ENCODE measurements at regions not wholly inside any gene's neighbourhood (a gene's known extent, or its start where the extent isn't known, plus 50 kb on each side); places are given as distances from the start of the nearest gene placed in this dataset.

GRCh38 chr6:45830441-45831139 is 185.1 kb downstream of the CLIC5 start:
- no peak for DNase-seq

- DNase-seq, result no peak
Observed at GRCh38 chr6:45829873-45830272, 185.8 kb downstream of the CLIC5 start.

GRCh38 chr6:45827952-45828530 is 187.6 kb downstream of the CLIC5 start:
- DNase-seq, result no peak

GRCh38 chr6:45822873-45823272 is 192.8 kb downstream of the CLIC5 start:
- no peak for DNase-seq

GRCh38 chr6:45822246-45822812 is 193.3 kb downstream of the CLIC5 start:
- no peak for DNase-seq

DNA sequence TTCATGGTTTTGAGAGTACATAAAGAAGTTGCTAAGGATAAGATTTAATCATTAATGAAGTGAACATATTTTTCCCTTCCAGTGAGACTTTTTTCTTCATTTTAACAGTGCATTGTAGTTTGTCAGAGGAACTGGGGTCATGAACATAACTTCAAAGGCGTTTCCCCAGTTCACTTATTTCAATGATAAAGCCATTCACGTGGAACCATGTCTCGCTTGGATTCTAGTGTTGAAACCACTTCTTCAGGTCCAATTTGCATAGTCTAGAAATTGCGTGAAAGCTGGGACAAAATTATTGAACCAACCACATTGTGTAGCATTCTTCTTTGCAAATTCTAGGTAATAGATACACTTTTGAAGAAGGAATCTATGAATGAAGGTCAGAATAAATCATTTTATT is 197.0 kb downstream of the CLIC5 start:
- DNase-seq, result no peak

- no peak for DNase-seq
Observed at GRCh38 chr6:45816674-45817297, 198.9 kb downstream of the CLIC5 start.

DNA sequence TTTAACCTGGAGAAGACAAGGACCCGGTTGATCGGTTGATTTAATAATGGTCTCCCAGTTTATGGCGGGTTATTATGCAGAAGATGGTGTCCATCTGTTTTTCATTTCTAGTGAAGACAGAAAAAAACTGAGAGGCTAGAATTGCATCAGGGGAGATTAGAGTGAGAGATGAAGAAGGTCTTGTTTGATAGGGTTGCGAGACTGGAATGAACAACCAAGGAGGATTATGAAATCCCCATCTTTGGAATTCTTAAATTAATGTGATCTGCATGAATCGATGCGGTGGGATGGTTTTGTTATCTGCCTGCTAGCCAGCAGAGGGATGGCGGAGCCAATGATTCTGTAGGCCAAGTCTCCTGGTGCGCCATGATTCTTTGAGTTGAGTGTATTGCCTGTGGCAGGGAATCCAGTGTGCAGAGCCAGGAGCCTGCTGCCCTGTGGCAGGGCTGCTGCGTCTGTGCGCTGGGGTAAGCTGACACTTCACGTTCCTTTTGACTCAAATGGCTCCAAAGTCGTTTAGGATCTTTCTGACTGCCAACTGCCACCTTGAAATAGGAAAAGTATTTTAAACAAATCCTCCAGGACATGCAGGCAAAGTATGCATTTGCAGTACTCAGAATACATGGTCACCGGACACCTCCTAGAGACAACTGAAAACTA is 200.1 kb downstream of the CLIC5 start:
- DNase-seq, result no peak

DNA sequence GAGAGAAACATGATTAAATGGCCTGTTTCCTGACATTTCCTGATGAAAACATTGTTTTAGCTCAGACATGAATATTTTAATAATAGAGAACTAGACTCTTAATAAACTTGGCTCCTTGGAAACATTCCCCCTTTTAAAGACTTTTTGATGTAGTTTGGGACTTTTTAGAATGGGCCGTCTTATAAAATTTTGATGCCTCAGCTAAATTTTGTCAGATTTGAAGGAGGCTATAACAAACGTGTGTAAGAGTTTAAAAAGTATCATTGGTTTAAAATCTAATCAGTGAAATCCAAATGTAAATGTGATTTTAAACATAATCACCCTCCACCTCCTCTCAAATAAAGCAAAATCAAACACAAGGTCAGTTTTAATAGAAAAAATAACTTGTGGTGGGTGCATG is 200.9 kb downstream of the CLIC5 start:
- no peak for DNase-seq

DNA sequence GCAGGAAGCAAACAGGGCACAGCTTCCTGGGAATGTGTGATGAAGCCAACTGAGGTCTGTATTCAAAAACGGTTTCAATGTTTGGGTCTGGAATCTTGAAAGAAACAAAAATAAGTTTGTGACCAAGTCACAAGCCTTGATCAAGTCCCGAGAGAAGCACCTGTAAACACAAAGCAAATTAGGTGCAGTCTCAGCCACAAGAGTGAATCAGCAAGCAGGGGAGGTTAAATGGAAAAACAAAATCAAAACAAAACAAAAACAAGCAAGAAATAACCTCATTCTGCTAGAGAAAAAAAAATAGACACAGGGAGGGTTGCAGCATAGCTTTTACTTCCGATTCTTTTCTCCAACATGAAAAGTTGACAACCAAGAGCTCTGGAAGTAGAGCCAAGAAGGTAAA is 201.7 kb downstream of the CLIC5 start:
- no peak for DNase-seq

GRCh38 chr6:45812922-45813321 is 202.7 kb downstream of the CLIC5 start:
- no peak for DNase-seq

- no peak for DNase-seq
Observed at GRCh38 chr6:45808917-45809316, 206.7 kb downstream of the CLIC5 start.

- no peak for DNase-seq
Observed at GRCh38 chr6:45808042-45808645, 207.5 kb downstream of the CLIC5 start.

DNA sequence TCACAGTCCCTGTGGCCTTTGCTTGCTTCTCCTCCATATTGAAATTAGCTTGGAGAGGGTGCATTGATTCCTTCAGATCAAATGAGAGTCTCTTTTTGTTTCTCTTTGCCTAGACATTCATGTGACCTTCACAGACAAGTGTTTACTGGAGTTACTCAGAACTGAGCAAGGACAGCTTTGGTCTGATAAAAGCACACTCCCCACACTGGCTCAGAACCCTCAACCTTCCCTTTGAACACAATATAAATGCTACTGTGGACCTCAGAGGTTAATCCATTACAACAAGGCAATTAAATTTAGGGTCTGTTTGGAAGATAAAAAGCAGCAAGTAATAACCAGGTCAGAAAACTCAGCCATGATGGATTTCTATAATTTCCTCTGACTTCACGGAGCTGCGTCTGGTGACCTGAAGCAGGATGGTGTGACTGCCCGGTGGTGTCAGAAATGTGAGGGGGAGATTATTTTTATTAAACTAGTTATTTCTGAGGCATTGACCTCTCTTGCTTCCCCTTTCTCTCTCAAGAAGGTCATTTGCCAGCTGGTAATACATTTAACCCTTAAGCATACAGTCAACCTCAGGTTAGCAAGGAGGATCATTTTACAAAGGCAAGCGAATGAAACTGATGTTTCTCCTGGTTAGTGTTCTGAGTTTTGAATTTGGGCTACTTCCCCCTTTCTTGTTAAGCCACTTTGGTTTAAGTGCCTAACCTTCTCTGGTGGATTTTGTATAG is 208.2 kb downstream of the CLIC5 start:
- no peak for DNase-seq

- DNase-seq, result no peak
Observed at GRCh38 chr6:45806172-45806571, 209.5 kb downstream of the CLIC5 start.

DNA sequence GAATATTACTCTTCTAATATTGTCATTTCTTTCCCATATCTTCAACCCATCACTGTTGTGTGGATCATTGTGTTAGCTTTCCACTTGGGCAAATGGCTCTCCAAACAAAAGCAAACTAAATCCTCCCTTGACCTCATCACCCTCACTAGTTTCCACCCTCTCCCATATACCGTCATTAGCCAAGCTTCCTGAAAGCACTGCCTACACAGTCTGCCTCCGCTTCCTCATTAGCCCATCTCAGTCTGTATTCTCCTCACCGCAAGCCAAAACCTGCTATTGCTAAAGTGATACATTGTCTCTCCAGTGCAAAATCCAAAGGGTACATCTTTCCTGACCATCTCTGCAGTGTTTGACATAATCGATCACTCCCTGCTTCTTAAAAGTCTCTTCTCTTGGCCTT is 212.6 kb downstream of the CLIC5 start:
- DNase-seq, result no peak

- DNase-seq, result no peak
Observed at GRCh38 chr6:45801471-45802289, 214.0 kb downstream of the CLIC5 start.

DNA sequence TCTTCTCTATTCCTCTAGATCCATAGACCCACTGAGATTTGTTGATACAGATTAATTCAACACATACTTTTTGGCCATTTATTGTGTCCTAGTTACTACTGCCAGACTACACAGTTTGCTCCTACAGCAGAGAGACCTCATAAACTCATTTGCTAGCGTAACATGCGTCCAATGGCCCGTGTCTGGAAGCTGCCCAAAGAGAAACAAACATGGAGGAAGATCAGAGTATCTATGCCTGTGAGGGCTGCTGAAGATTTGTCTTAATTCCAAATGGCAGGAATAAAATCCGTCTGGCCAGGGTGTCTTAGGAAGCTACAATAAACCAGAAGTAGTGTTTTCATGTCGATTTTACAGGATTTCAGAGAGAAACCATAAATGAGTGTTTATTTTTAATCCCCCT is 214.7 kb downstream of the CLIC5 start:
- no peak for DNase-seq

GRCh38 chr6:45795678-45796077 is 220.0 kb downstream of the CLIC5 start:
- no peak for DNase-seq

- no peak for DNase-seq
Observed at GRCh38 chr6:45794465-45794864, 221.2 kb downstream of the CLIC5 start.
